GM18517 (cell line): ENCODE measurements at regions not wholly inside any gene's neighbourhood (a gene's known extent, or its start where the extent isn't known, plus 50 kb on each side); places are given as distances from the start of the nearest gene placed in this dataset.

Experiments
- ATAC-seq: cut with Tn5 transposase; IDR thresholded peaks from one replicate; pipeline ENCODE4 v1.9.1; 2021; ENCODE audit warnings: mild to moderate bottlenecking, moderate library complexity; ENCODE audit not compliant: unreplicated experiment

DNA sequence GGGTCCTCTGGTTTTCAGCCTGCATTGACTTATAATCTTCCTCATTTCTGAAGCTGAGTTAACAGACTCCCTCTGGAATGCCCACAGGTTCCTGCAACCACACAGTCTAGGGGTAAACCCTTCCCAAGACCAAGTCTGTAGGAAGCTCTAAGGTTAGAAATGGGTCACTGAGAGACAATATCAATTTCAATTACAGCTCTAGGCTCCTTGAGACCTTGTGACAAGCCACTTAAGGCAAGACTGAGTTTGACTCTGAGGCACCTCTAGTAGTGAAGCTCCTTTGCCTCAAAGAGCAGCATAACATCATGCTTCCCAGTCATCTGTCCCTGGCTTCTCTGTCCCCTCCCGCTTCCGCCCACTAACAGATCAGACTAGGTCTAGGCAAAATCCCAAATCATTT is 333.2 kb upstream of the JARID2 start:
- ATAC-seq, result no peak

DNA sequence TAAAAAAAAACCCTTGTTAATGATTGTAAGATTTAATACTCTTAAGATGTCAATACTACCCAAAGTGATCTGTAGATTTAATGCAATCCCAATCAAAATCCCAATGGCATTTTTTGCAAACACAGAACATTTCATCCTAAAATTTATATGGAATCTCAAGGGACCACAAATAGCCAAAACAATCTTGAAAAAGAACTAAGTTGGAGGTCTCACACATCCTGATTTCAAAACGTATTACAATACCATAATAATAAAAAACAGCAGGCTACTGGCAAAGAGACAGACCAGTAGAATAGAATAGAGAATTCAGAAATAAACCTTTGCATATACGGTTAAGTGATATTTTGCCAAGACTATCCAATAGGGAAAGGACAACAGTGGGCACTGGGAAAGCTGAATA is 331.9 kb upstream of the JARID2 start:
- no peak for ATAC-seq

DNA sequence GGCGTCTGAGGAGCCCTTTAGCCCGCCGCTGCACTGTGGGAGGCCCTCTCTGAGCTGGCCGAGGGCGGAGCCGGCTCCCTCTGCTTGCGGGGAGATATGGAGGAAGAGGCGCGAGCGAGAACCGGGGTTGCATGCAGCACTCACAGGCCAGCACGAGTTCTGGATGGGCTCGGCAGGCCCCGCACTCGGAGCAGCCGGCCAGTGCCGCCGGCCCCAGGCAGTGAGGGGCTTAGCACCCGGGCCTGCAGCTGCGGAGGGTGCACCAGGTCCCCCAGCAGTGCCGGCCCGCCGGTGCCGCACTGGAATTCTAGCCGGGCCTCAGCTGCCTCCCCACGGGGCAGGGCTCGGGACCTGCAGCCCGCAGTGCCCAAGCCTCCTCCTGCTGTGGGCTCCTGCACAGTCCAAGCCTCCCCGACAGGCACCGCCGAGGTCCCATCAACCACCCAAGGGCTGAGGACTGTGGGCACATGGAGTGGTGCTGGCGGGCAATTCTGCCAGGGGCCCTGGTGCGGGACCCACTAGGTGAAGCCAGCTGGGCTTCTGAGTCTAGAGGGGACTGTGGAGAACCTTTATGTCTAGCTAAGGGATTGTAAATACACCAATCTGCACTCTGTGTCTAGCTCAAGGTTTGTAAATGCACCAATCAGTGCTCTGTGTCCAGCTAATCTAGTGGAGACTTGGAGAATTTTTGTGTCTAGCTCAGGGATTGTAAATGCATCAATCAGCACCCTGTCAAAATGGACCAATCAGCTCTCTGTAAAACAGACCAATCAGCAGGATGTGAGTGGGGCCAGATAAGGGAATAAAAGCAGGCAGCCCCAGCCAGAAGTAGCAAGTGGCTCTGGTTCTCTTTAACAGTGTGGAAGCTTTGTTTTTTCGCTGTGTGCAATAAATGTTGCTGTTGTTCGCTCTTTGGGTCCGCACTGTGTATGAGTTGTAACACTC is 329.7 kb upstream of the JARID2 start:
- ATAC-seq, result no peak

DNA sequence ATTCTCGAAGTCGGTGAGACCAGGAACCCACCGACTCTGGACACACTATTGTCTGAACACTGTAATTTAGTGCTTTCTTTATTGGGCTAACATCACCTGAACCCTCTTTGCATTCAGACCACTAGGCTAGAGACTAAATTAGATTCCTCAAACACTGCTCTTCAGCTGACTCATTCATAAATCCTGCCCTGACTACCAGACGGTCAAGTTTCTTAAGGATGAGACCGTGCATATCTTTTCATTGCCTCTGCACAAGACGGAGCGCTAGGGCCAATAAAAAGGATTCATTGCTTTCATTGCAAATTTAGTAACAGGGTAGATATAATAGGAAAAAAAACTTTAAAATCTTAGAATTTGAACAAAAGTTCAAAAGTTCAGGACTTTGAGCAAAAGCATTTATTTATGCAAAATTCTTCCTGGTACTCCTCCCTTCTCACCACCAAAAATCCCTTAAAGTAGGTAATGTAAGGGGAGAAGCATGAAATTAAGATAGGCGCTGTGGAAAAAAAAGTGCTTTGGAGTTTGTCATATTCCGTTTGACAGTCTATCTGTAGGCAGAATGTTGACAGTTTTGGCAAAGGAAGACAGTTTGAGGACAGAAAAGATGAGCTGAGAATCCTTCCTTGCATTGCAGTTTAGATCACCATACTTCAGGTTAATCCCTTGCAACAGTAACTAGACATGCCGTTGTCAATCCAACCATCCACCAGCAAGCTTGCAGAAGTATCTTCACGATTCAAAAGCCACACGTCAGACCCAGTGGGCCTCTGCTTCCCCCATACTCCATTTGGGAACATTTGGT is 328.6 kb upstream of the JARID2 start:
- ATAC-seq, result no peak

DNA sequence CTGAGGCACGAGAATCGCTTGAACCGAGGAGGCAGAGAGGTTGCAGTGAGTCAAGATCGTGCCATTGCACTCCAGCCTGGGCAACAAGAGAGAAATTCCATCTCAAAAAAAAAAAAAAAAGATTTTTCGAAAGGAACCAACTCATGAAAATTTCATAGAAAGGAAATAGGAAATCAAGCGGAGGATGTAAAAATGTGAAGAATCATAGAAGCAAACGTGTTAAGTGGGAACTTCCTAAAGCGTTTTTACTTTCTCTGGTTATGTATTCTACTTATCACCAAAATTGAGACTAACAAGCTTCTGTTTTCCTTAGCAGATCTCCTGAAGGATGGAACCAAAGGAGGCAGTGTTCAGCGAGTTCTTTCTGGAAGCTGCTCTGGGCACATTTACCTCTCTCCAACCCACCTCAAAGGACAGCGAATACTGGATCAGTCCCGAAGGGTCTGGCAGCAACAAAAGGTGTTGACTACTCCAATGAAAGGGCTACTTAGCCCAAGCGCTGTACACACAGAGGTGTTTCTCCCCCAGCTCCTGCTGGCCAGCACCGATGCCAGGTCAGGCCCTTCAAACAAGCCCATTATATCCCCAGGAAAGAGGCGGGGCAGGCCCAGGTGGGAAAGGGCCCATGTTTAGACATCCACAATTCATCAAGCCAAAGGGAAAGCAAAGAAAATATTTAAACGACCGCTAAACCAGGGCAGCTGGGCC is 327.5 kb upstream of the JARID2 start:
- ATAC-seq, result no peak

DNA sequence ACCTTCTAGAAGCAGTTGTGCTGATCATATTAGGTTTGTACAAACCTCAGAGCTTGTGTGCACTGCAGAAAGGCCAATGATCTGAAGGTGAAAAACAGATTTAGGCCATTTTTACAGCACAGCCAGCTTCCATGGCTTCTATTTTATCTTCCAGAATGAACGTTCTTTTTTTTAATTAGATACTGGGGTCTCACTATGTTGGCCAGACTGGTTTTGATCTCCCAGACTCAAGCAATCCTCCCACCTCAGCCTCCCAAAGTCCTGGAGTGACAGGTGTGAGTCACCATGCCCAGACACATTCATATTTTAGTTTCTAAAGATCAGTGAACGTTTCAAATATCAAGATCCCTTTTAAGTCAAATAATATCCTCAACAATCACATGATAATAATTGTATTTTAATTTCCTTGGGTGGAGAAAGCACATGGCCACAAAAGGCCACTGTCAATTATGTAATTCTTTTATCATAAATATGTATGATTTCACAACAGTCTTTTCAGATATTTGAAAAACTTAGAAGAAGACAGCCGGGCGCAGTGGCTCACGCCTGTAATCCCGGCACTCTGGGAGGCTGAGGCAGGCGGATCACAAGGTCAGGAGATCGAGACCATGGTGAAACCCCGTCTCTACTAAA is 326.7 kb upstream of the JARID2 start:
- no peak for ATAC-seq

DNA sequence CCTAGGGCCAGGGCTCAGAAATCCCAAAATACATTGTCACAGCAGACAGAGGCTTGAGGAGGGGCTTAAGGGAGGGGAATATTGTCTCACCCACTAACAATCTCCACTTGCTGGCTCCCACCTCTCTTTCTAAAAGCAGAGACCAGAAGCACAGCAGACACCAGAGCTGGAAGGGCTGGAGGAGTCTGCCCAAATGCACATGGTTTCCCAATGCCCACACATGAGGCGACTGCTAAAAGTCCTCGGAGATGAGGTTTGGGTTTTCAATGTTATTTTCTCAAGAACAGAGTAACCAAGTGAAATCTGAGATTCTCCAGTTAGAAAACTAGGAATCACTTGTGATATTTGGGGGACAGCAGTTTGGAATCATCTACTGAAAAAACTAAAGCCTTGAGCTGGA is 325.6 kb upstream of the JARID2 start:
- ATAC-seq, result no peak

DNA sequence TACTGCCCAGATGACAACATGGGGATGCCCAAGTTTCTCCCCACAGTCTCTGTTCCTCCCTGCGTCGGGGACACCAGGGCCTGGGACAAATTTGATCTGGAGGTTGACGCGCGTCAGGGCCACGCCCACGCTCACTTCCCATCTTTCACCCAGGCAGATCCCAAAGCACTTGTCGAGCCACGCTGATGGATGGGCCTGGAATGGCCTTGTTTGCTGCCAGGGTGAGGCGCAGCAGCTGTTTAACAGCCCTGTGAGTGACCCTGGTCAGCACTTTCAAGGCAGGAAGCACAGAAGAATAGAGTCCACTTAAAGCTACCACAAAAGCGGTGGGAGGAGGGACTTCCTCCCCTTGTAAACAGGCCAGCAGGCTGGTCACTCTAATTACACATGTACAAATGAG is 324.7 kb upstream of the JARID2 start:
- ATAC-seq, result no peak

DNA sequence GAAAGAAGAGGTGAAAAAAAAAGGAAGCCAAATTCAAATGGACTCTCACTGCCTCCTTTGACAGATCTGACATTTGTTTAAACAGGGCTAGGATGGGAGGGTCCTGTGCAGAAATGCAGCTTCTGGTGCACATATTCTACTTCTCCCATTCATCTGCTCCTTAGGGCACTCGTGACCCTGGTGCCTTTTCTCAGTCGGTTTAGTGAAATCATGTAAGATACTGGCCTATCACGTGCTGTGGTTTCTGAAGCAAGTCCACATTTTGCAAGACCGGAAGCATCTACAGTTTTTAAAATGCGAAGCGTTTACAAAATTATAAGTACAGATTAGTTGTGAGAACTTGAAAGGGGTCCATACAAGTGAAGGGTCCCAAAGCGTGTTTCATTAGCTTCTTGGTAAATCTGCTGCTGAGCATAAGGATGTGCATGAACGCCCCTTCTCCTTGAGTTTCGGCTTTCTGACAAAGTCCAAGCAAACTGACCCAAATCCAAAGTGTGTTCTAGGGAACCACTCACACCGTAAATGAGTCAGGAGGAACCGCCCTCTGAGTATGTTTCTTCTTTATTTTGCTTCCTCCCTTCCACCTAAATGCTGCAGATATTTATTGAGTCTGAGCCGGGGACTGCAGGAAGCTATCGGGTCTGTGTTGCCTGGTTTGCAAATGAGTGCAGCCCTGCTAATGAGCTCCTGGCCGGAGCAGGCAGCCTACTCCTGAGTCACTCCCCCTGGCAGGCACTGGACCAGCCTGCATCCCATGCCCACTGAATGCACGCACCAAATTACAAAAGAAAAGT is 323.8 kb upstream of the JARID2 start:
- ATAC-seq, result no peak

DNA sequence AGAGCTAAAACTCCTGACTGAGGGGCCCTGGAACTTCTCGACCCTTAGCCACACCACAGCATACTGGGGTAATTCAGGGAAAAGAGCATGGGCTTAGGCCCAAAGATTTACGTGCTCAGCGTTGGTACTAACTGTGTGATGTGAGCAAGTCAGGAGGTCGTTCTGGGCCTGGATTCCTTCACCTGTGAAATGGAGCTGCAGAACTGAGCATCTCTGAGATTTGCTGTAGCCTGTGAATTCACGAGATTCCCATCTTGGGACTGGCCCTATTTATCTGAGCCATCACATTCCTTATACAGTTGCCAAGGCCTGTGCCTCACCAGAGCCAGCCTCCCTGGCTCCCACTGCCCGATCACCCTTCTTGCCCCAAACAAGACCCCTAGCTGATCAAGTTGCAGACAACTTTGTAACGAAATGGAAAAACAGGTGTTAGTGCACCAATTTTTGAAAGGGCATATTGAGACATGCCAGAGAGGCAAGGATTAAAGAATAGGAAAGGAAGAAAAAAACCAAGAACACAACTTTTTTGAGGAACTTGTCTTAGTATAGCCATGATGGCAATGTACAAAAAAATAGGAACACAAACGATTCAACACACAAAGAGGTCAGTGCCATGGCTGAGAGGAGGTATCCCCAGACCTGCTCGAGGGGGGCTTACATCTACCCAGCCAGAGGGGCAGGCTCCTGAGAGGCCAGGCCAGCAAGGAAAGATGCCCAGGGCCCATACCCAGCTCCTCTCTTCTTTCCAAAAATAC is 323.0 kb upstream of the JARID2 start:
- no peak for ATAC-seq

DNA sequence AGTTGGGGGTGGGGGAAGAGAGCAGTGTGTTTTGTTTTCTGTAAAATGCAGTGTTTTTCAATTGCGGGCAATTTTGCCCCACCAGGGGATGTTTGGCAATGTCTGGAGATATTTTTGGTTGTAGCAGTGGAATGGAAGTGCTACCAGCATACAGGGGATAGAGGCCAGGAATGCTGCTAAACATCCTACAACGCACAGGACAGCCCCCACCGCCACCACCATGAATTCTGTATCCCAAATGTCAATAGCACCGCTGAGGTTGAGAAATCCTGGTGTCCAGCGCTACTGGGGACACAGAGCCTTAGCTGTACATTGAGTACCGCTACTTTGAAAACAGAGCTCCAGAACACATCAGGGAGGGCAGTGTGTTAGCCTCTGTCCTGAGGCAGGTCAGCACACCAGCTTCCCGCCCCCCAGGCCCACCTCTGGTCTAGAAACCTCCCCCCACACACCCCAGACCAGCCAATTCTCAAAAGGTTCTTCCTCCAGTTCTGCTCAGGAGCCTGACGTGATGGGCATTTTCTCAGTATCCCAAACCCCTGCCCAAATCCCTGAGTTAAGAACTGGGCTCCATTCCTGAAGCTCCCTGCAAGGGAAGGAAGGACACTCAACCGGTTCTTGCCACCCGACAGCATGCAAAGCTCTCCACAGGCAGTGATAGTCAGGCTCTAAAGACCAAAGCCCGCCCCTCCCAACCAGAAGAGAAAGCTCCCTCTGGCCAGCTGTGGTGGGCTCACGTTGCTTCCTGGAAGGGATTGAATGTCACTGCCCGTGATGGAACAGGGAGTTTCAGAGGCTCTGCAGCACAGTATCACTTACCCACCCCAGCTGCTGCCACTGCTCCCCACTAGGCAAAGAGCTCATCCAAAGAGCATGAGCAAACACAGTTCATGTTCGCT is 321.5 kb upstream of the JARID2 start:
- no peak for ATAC-seq

DNA sequence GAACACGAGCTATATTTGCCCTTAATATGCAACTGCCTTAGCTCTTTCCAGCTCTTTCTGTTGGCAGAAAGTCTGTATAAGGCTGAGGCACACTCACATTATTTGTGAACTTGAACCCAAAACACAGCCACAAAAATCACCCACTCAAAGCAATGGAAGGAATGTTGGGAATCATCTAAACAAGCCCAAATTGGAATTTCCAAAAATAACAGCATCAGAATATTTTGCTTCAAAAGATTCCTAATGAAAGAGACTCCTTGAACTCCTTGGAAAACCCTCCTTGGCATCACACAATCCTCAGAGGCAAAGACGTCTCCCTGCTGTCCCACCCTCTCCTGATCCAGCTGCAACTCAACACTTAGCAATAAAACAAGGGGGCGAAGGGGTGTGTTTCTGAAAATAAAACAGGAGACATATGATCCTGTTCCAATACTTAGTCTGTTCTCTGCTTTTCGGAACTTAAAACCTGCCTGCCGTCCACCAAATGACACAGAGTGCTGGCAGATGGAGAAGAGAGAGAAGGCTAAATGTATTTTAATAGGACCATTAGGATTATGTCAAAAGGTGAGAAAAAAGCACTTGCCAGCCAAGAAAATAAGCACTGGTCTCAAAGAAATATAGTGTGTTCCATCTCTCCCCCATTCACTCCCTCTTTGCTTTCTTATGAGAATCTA is 320.7 kb upstream of the JARID2 start:
- no peak for ATAC-seq

DNA sequence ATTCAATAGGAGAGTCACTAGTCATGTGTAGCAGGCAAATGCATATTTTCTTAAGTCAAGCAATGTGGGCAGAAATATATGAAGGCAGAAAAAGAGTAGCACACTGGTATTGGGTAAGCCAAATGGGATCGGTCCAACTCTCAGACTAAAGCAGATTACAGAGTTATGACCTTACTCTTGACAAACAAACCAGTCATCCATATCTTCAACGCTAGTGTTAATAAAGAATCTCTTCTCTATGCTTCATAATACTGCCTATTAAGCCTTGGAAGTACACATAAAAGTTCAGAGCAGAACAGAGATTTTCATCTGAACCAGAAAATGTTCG is 320.2 kb upstream of the JARID2 start:
- ATAC-seq, result no peak

DNA sequence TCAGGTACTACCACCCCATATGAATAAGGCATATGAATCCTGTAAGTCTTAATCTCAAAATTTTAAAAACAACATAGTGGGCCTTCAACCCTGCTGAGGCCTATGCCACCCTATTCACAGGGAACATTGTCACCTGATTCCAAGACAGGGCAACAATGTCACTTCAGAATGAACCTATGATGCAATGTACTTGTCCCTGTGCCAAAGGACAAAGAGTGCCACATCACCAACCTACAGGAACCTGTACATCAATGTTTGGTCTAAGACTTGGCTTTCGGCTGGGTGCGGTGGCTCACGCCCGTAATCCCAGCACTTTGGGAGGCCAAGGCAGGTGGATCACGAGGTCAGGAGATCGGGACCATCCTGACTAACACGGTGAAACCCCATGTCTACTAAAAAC is 318.5 kb upstream of the JARID2 start:
- no peak for ATAC-seq

DNA sequence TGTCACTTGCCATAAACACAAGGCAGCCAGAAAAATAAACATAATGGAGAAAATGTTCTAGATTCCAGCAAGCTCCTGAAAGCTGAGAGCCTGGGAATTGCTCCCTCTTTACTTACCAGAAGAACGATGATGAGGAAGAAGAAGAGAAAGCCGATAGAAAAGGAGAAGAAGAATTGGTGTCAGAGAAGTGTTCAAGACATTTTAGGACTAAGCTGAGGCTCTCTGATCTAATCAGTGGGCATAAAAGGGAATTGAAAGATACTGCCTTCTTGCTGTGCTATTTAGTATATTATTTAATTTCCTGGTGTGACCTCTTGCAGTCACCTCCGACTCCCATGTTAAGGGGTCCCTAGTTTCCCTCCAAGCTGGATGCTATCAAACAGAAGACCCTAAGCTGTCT is 316.6 kb upstream of the JARID2 start:
- ATAC-seq, result no peak

DNA sequence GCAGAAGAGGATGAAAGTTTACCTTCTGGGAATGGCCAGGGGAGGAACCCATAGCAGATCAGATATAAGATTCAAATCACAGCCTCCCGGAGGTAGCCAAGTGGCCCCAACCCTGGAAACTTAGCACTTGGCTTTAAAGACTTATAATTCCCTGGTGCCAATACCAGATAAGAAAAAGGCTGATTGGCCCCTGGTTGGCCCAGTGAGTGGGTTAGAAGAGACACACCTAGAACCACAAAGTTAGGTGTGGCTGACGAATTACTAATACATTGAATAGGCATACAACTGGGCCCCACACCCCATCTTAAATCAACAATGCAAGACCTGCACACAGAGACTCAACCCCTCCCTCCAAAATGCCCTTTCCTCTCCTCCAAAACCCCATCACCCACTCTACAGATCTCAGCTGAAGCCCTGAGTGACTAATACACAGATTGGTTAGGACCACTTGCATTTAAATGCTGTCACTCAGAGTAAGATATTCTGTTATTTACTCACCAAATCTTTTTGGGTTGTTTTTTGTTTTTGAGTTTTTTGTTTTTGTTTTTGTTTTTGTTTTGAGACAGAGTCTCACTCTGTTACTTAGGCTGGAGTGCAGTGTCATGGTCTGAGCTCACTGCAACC is 315.4 kb upstream of the JARID2 start:
- no peak for ATAC-seq

DNA sequence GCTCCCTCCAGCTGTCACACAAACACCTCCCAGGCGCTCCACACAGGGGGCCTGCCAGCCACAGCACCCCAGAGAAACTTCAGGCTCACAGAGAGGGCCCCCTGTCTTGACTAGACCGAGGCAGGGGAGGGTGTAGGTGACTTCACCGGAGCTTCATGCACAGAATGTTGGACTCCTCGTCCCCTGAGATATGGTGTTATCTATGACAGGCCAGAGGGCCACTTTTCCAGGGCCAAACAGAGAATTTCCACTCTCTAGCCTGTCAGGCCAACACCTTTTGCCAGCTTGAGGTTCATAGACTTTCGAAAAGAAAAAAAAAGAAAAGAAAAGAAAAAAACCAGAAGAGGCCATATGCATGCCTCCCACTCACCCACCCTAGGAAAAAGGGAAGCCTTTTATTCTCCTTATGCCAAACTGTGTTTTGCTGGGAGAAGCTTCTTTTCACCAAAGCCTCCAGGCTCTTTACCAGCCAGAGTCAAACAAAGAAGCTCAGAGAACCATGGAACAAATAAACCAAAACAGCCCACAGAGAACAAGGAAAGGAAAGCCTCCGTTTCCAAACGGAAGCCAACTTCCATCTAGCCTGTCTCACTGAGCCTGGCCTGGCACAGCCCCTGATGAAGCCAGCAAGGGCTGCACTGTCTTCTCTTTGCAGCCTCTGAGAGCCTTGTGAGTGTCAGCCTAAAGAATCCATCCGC is 313.2 kb upstream of the JARID2 start:
- no peak for ATAC-seq
